K562 (cell line): ENCODE measurements at regions not wholly inside any gene's neighbourhood (a gene's known extent, or its start where the extent isn't known, plus 50 kb on each side); places are given as distances from the start of the nearest gene placed in this dataset.

ENCODE experiments used
- ATAC-seq: fragments of 200-7000 bp; cut with Tn5 transposase; 3 replicates; pipeline ENCODE4 v1.9.1; 2020; ENCODE audit warnings: moderate library complexity
- BruUV-seq: library from RNA; stranded (reverse); fragments of 400-500 nt; replicated peaks from 2 replicates; lab custom pipeline; 2021; lab: Mats Ljungman, UMichigan
- CTCF ChIA-PET: fragments of 300-600 bp; formaldehyde crosslinking; extraction: SDS; loops from one replicate; lab custom pipeline; 2021; ENCODE audit warnings: low intra/inter-chr PET ratio; lab: Yijun Ruan, JAX
- POLR2A ChIA-PET: fragments of 300-600, 350-650 bp; sonication (Branson Sonifier 250); formaldehyde crosslinking; extraction: SDS; loops from one replicate; lab custom pipeline; 2021; ENCODE audit warnings: antibody characterized with exemption, inconsistent platforms; lab: Yijun Ruan, JAX
- DNase-seq, 4 experiments: peaks; one replicate each; pipeline versions ENCODE4 v3.0.0 to v3.0.0-alpha.2; 2011 to 2018; ENCODE audit warnings: low spot score in 3 of 4, mixed read lengths in 3 of 4; ENCODE audit errors: extremely low read depth in 1 of 4
- FAIRE-seq: peaks from 2 replicates; lab custom pipeline; 2011; peaks lifted over from hg19 to GRCh38; lab: Jason Lieb, UNC
- H2AFZ ChIP-seq: 2 replicates; pipeline ENCODE4 v1.6.0; 2011; ENCODE audit warnings: low read depth, low read length, control low read depth, inconsistent platforms
- H3K27ac ChIP-seq: fragments of 200-600 bp; 3 replicates; pipeline ENCODE4 v1.8.0; 2011; ENCODE audit warnings: low read depth, mild to moderate bottlenecking, control low read depth, inconsistent platforms, low read length, moderate library complexity, mixed read lengths; ENCODE audit errors: extremely low read depth
- H3K27me3 ChIP-seq, 2 experiments: fragments of 300-600 bp in 1 of 2; 2 replicates in 1 of 2; 3 replicates in 1 of 2; pipeline versions ENCODE4 v1.6.0 to v1.8.0; 2011; ENCODE audit warnings: inconsistent platforms in 2 of 2, low read length in 2 of 2, mild to moderate bottlenecking in 1 of 2, mixed read lengths in 1 of 2, moderate library complexity in 1 of 2; ENCODE audit not compliant: control insufficient read depth in 2 of 2, insufficient read depth in 2 of 2
- H3K36me3 ChIP-seq: fragments of 300-600 bp; 3 replicates; pipeline ENCODE4 v1.8.0; 2011; ENCODE audit warnings: mild to moderate bottlenecking, low read length, inconsistent platforms; ENCODE audit not compliant: control insufficient read depth, insufficient read depth
- H3K4me1 ChIP-seq, 2 experiments: fragments of 200-600 bp in 1 of 2; replicated peaks in 1 of 2; 2 replicates in 1 of 2; 3 replicates in 1 of 2; pipeline versions ENCODE4 v1.5.1 to v1.8.0; 2011; ENCODE audit warnings: inconsistent platforms in 2 of 2, low read length in 2 of 2, mild to moderate bottlenecking in 1 of 2, mixed read lengths in 1 of 2, moderate library complexity in 1 of 2; ENCODE audit not compliant: control insufficient read depth in 2 of 2, insufficient read depth in 2 of 2
- H3K4me2 ChIP-seq: 2 replicates; pipeline ENCODE4 v1.6.1; 2011; ENCODE audit warnings: low read length, control low read depth, inconsistent platforms, mixed read lengths; ENCODE audit not compliant: insufficient read depth
- H3K4me3 ChIP-seq: fragments of 200-600 bp; sonication (generic), shearing (Covaris generic); 2 replicates; pipeline ENCODE4 v1.5.1; 2016; ENCODE audit warnings: control low read depth, inconsistent platforms
- H3K79me2 ChIP-seq: fragments of 200-600 bp; 3 replicates; pipeline ENCODE4 v1.8.0; 2011; ENCODE audit warnings: low read length, inconsistent platforms; ENCODE audit not compliant: control insufficient read depth, insufficient read depth
- H3K9ac ChIP-seq, 2 experiments: 2 replicates each; pipeline versions ENCODE4 v1.6.0 to v1.6.1; 2011; ENCODE audit warnings: low read depth in 2 of 2, low read length in 2 of 2, control low read depth in 1 of 2, inconsistent platforms in 1 of 2, mild to moderate bottlenecking in 1 of 2, mixed read lengths in 1 of 2; ENCODE audit not compliant: insufficient read depth in 1 of 2
- H3K9me1 ChIP-seq: one replicate; pipeline ENCODE4 v1.6.0; 2011; ENCODE audit warnings: inconsistent platforms, mild to moderate bottlenecking, low read length, moderate library complexity; ENCODE audit not compliant: control insufficient read depth, insufficient read depth
- H3K9me3 ChIP-seq: replicated peaks from 2 replicates; pipeline ENCODE4 v1.5.1; 2011; ENCODE audit warnings: low read depth, low read length, inconsistent platforms; ENCODE audit not compliant: control insufficient read depth, insufficient read depth
- H4K20me1 ChIP-seq: replicated peaks from 2 replicates; pipeline ENCODE4 v1.6.1; 2011; ENCODE audit warnings: low read length, inconsistent platforms, mixed read lengths; ENCODE audit not compliant: control insufficient read depth, insufficient read depth
- L3MBTL2 ChIP-seq: fragments of 450-650 bp; IDR thresholded peaks from 2 replicates; pipeline ENCODE4 v1.6.1; 2016; ENCODE audit warnings: mild to moderate bottlenecking, moderate library complexity
- SIN3A ChIP-seq, 2 experiments: fragments of 150-350 bp in 1 of 2; IDR thresholded peaks; 2 replicates each; pipeline ENCODE4 v1.6.1; 2011 to 2016; ENCODE audit warnings: borderline replicate concordance in 2 of 2, low read depth in 2 of 2, low read length in 2 of 2, mild to moderate bottlenecking in 2 of 2, moderate library complexity in 2 of 2; ENCODE audit not compliant: control insufficient read depth in 1 of 2
- TEAD4 ChIP-seq, 2 experiments: sonication (generic) in 1 of 2; formaldehyde crosslinking in 1 of 2; IDR thresholded peaks; 2 replicates each; pipeline versions ENCODE4 v1.6.1 to v1.8.0; 2012 to 2022; ENCODE audit warnings: borderline replicate concordance in 1 of 2, inconsistent platforms in 1 of 2, low read length in 1 of 2, mild to moderate bottlenecking in 1 of 2, missing genetic modification reagents in 1 of 2
- in situ Hi-C: fragments of 300-500 bp; cut with MboI; formaldehyde crosslinking; loops from 4 replicates; pipeline ENCODE4 v1.15.0; 2018; ENCODE audit warnings: inconsistent platforms, mixed read lengths
- intact Hi-C: fragments of 100-400 bp; cut with micrococcal nuclease; formaldehyde crosslinking; loops from 2 replicates; pipeline ENCODE4 v1.14.2; 2022
- TF ChIP-seq, protein P1 (sequence below): fragments of 450-650 bp; formaldehyde crosslinking; IDR thresholded peaks from 2 replicates; pipeline ENCODE4 v1.4.0; 2022; ENCODE audit warnings: mild to moderate bottlenecking, moderate library complexity
- TF ChIP-seq, protein P2 (sequence below): fragments of 250-450 bp; sonication (Bioruptor Pico); IDR thresholded peaks from 2 replicates; pipeline ENCODE4 v1.4.0; 2020; ENCODE audit warnings: borderline replicate concordance
- TF ChIP-seq, protein P3 (sequence below): fragments of 250-450 bp; sonication (Bioruptor Pico); IDR thresholded peaks from 2 replicates; pipeline ENCODE4 v1.4.0; 2020; ENCODE audit warnings: mild to moderate bottlenecking, moderate library complexity

DNA sequence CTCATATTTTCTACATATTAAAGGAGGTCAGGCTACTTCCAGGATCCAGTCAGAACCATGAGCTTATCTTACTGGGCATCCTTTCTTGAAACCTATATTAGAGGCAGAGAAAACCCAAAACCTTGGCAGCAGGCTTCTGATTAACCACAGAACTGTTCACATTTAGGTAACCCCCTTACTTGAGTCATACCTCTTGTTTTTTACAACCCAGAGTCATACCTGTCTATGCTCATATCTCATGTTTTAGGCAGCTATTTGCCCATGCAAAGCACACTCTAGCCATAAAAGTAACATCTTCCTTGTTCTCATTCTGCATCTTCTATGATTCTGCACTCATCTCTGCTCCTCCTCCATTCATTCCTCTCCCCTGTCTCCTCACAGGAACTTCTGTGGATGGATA is 138.0 kb upstream of the SMIM31 start:
- in situ Hi-C loops = no loop called here
- CTCF ChIA-PET = no interaction called here
- Histone ChIP-seq H3K9me1 (no peaks in the 10 kb centered on the region), H3K27ac (no peak overlapping the region), H3K36me3 (no peaks in the 10 kb centered on the region), H3K27me3 (no peaks in the 10 kb centered on the region), H3K4me1 (no peaks in the 10 kb centered on the region), H4K20me1 (no peaks in the 10 kb centered on the region), H3K9ac (no peak overlapping the region), H2AFZ (no peak overlapping the region), H3K4me2 (no peak overlapping the region), H3K9me3 (no peaks in the 10 kb centered on the region), H3K4me3 (no peak overlapping the region), H3K79me2 (no peaks in the 10 kb centered on the region)
- no peak for DNase-seq
- no peak for TF ChIP-seq L3MBTL2
- TF ChIP-seq, protein P1, sequence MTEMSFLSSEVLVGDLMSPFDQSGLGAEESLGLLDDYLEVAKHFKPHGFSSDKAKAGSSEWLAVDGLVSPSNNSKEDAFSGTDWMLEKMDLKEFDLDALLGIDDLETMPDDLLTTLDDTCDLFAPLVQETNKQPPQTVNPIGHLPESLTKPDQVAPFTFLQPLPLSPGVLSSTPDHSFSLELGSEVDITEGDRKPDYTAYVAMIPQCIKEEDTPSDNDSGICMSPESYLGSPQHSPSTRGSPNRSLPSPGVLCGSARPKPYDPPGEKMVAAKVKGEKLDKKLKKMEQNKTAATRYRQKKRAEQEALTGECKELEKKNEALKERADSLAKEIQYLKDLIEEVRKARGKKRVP (CRISPR knock-in tag) = no peak
- TF ChIP-seq, protein P2, sequence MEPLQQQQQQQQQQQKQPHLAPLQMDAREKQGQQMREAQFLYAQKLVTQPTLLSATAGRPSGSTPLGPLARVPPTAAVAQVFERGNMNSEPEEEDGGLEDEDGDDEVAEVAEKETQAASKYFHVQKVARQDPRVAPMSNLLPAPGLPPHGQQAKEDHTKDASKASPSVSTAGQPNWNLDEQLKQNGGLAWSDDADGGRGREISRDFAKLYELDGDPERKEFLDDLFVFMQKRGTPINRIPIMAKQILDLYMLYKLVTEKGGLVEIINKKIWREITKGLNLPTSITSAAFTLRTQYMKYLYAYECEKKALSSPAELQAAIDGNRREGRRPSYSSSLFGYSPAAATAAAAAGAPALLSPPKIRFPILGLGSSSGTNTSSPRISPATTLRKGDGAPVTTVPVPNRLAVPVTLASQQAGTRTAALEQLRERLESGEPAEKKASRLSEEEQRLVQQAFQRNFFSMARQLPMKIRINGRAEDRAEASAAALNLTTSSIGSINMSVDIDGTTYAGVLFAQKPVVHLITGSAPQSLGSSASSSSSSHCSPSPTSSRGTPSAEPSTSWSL (CRISPR knock-in tag) = no peak
- no peak for TF ChIP-seq TEAD4 (IDR thresholded peaks at IDR 0.05; ENCODE audit: low read length)
- no peak for TF ChIP-seq TEAD4 (CRISPR knock-in tag; IDR thresholded peaks at IDR 0.05; ENCODE audit: borderline replicate concordance)
- TF ChIP-seq, protein P3, sequence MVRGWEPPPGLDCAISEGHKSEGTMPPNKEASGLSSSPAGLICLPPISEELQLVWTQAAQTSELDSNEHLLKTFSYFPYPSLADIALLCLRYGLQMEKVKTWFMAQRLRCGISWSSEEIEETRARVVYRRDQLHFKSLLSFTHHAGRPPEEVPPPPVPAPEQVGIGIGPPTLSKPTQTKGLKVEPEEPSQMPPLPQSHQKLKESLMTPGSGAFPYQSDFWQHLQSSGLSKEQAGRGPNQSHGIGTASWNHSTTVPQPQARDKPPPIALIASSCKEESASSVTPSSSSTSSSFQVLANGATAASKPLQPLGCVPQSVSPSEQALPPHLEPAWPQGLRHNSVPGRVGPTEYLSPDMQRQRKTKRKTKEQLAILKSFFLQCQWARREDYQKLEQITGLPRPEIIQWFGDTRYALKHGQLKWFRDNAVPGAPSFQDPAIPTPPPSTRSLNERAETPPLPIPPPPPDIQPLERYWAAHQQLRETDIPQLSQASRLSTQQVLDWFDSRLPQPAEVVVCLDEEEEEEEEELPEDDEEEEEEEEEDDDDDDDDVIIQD (CRISPR knock-in tag) = no peak
- no peak for TF ChIP-seq SIN3A (IDR thresholded peaks at IDR 0.05; ENCODE audit: borderline replicate concordance in 2 of 2, control insufficient read depth in 1 of 2, low read depth in 2 of 2, low read length in 2 of 2)
- BruUV-seq = no TSS peak
- ATAC-seq = no peak
- no peak for FAIRE-seq
- intact Hi-C loops = no loop called here
- POLR2A ChIA-PET = no interaction called here
